ENCODE measurements at regions not wholly inside any gene's neighbourhood (a gene's known extent, or its start where the extent isn't known, plus 50 kb on each side); places are given as distances from the start of the nearest gene placed in this dataset.

- no peak overlapping the region for H3K27ac ChIP-seq (ENCODE audit: low read depth, low read length)
- H3K27ac Mint-ChIP-seq: peak overlapping the region; percentile 53
- 80 to 88% methylated on average over 1 to 3 of the region's 3 CpGs for WGBS, 2 experiments (ENCODE audit: insufficient coverage in 1 of 2, insufficient read length in 1 of 2)
Observed at GRCh38 chrX:39018541-39018940, 217.3 kb downstream of the MID1IP1 start.

DNA sequence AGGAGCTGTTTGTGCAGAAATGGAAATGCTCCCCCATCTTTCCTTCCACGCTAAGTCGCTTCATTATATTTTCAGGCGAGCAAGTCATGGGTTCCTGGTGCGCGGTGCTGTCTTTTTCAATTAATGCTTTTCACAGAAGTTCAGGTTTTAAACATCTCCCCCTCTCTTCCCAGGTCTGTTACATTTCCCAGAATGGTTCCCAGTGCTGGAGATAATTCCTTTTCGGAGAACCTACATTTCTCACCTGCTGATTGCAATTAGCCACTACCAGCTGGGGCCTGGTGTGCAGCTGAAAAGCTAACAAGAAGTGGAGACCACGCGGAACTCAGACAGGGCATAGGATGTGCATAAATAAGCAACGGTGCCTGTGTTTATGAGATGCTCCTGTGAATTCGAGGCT lies 217.8 kb downstream of the MID1IP1 start:
- Histone ChIP-seq H3K27me3 (ENCODE audit: control insufficient read depth, insufficient read depth, low read length, poor library complexity, severe bottlenecking) (no peaks in the 10 kb centered on the region), H3K36me3 (ENCODE audit: control insufficient read depth, insufficient read depth, low read length) (no peaks in the 10 kb centered on the region), H3K4me3 (ENCODE audit: low read length) (no peak overlapping the region), H3K9me3 (ENCODE audit: control insufficient read depth, low read length) (no peaks in the 10 kb centered on the region), H3K9ac (ENCODE audit: extremely low read depth, low read length, poor library complexity, severe bottlenecking) (no peak overlapping the region), H3K4me1 (ENCODE audit: control insufficient read depth, insufficient read depth, low read length) (peaks cover 21% of the 10 kb centered on the region), H3K27ac (ENCODE audit: low read depth, low read length) (no peak overlapping the region)
- peaks cover 57% of the 10 kb centered on the region for H3K9me3 Mint-ChIP-seq
- DNase-seq: no peak
- peak overlapping the region; percentile 53 for H3K27ac Mint-ChIP-seq
- 53 to 91% methylated on average over 4 to 10 of the region's 10 CpGs for WGBS, 2 experiments (ENCODE audit: insufficient coverage in 1 of 2, insufficient read length in 1 of 2)
- H3K27me3 Mint-ChIP-seq (ENCODE audit: insufficient read depth): no peaks in the 10 kb centered on the region
- H3K36me3 Mint-ChIP-seq (ENCODE audit: low read depth): no peaks in the 10 kb centered on the region
- no peak overlapping the region for H3K4me3 Mint-ChIP-seq
- TF ChIP-seq, protein P1, sequence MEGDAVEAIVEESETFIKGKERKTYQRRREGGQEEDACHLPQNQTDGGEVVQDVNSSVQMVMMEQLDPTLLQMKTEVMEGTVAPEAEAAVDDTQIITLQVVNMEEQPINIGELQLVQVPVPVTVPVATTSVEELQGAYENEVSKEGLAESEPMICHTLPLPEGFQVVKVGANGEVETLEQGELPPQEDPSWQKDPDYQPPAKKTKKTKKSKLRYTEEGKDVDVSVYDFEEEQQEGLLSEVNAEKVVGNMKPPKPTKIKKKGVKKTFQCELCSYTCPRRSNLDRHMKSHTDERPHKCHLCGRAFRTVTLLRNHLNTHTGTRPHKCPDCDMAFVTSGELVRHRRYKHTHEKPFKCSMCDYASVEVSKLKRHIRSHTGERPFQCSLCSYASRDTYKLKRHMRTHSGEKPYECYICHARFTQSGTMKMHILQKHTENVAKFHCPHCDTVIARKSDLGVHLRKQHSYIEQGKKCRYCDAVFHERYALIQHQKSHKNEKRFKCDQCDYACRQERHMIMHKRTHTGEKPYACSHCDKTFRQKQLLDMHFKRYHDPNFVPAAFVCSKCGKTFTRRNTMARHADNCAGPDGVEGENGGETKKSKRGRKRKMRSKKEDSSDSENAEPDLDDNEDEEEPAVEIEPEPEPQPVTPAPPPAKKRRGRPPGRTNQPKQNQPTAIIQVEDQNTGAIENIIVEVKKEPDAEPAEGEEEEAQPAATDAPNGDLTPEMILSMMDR (conservative IDR thresholded peaks at IDR 0.05): no peak
- peaks cover 38% of the 10 kb centered on the region for H3K4me1 Mint-ChIP-seq

More at GRCh38 chrX:39018541-39018940, 217.3 kb downstream of the MID1IP1 start:
- peaks cover 21% of the 10 kb centered on the region for H3K4me1 ChIP-seq (ENCODE audit: control insufficient read depth, insufficient read depth, low read length)
- no peaks in the 10 kb centered on the region for H3K36me3 Mint-ChIP-seq (ENCODE audit: low read depth)
- no peaks in the 10 kb centered on the region for H3K9me3 ChIP-seq (ENCODE audit: control insufficient read depth, low read length)
- peaks cover 38% of the 10 kb centered on the region for H3K4me1 Mint-ChIP-seq
- no peak overlapping the region for H3K4me3 Mint-ChIP-seq
- no peak overlapping the region for H3K4me3 ChIP-seq (ENCODE audit: low read length)
- no peaks in the 10 kb centered on the region for H3K27me3 Mint-ChIP-seq (ENCODE audit: insufficient read depth)
- H3K36me3 ChIP-seq (ENCODE audit: control insufficient read depth, insufficient read depth, low read length): no peaks in the 10 kb centered on the region
- H3K9ac ChIP-seq (ENCODE audit: extremely low read depth, low read length, poor library complexity, severe bottlenecking): no peak overlapping the region
- TF ChIP-seq, protein P1 (conservative IDR thresholded peaks at IDR 0.05): no peak
- DNase-seq: no peak
- H3K27me3 ChIP-seq (ENCODE audit: control insufficient read depth, insufficient read depth, low read length, poor library complexity, severe bottlenecking): no peaks in the 10 kb centered on the region
- H3K9me3 Mint-ChIP-seq: peaks cover 54% of the 10 kb centered on the region

GRCh38 chrX:39020051-39020669 lies 218.9 kb downstream of the MID1IP1 start:
- H3K27ac ChIP-seq (ENCODE audit: low read depth, low read length): no peak overlapping the region
- no peaks in the 10 kb centered on the region for H3K27me3 ChIP-seq (ENCODE audit: control insufficient read depth, insufficient read depth, low read length, poor library complexity, severe bottlenecking)
- H3K36me3 ChIP-seq (ENCODE audit: control insufficient read depth, insufficient read depth, low read length): no peaks in the 10 kb centered on the region
- no peak overlapping the region for H3K9ac ChIP-seq (ENCODE audit: extremely low read depth, low read length, poor library complexity, severe bottlenecking)
- Mint-ChIP-seq H3K9me3 (peaks cover 52% of the 10 kb centered on the region), H3K4me1 (peaks cover 38% of the 10 kb centered on the region), H3K4me3 (no peak overlapping the region), H3K36me3 (ENCODE audit: low read depth) (no peaks in the 10 kb centered on the region), H3K27ac (no peak overlapping the region), H3K27me3 (ENCODE audit: insufficient read depth) (no peaks in the 10 kb centered on the region)
- TF ChIP-seq, protein P1 (conservative IDR thresholded peaks at IDR 0.05): no peak
- H3K9me3 ChIP-seq (ENCODE audit: control insufficient read depth, low read length): no peaks in the 10 kb centered on the region
- no peak for DNase-seq
- peaks cover 21% of the 10 kb centered on the region for H3K4me1 ChIP-seq (ENCODE audit: control insufficient read depth, insufficient read depth, low read length)
- 87 to 100% methylated on average over 2 to 6 of the region's 6 CpGs for WGBS, 2 experiments (ENCODE audit: insufficient coverage in 1 of 2, insufficient read length in 1 of 2)
- no peak overlapping the region for H3K4me3 ChIP-seq (ENCODE audit: low read length)

Measured in endodermal cell (in vitro differentiated cells).